ENCODE measurements at regions not wholly inside any gene's neighbourhood (a gene's known extent, or its start where the extent isn't known, plus 50 kb on each side); places are given as distances from the start of the nearest gene placed in this dataset.

DNA sequence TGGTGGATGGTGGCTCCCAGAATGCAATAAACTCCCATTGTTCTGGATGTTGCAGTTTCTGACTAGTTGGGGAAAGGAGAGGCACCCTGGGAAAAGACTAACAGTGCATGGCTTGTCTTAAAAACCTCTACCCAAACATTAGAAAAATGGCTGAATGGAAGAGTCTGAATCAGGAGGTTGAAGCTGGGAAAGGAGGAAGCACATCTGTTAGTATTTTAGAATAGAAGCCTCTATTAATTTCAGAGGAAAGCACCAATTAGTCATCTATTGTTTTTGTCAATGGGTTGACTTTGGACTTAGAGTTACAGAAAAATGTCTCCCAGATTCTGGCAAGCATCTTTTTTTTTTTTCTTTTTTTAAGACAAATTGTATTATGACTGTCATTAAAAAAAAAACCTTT is 56.1 kb upstream of the ELMO1 start:
- Histone ChIP-seq H3K4me3 (ENCODE audit: low read depth, low read length) (no peak overlapping the region), H3K36me3 (ENCODE audit: control insufficient read depth, insufficient read depth, low read length) (no peaks in the 10 kb centered on the region), H3K27me3 (ENCODE audit: control insufficient read depth, insufficient read depth, low read length) (no peaks in the 10 kb centered on the region)
- TF ChIP-seq, protein P1, sequence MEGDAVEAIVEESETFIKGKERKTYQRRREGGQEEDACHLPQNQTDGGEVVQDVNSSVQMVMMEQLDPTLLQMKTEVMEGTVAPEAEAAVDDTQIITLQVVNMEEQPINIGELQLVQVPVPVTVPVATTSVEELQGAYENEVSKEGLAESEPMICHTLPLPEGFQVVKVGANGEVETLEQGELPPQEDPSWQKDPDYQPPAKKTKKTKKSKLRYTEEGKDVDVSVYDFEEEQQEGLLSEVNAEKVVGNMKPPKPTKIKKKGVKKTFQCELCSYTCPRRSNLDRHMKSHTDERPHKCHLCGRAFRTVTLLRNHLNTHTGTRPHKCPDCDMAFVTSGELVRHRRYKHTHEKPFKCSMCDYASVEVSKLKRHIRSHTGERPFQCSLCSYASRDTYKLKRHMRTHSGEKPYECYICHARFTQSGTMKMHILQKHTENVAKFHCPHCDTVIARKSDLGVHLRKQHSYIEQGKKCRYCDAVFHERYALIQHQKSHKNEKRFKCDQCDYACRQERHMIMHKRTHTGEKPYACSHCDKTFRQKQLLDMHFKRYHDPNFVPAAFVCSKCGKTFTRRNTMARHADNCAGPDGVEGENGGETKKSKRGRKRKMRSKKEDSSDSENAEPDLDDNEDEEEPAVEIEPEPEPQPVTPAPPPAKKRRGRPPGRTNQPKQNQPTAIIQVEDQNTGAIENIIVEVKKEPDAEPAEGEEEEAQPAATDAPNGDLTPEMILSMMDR (IDR thresholded peaks at IDR 0.05; ENCODE audit: insufficient read depth, low read length, poor library complexity, severe bottlenecking), result no peak
- no peak for DNase-seq (ENCODE audit: low read depth)

DNA sequence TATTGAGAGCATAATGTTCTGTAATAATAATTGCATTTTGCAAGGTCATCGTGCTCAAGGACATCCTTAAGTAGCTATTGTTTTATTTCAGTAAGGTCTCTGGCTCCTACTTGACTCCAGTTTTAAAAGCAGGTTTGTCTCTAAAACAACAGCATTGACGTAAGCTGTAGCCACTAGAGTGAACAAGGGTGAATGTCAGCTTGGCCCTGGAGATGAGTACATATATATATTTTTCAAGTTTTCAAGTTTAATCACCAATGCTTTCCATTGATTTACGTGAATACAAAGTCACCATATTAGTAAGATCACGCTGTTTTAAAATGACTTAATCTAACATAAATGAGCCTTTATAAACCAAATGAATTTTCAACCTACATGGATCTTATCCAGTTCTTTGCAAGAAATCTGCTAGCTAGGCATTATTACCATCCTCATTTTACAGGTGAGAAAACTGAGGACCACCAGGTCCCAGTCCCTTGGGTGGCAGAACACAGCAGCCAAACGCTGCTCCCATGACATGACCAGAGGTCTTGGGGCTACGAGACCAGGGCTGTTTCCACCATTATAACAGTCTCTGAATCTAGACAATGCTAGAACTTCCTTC is 57.2 kb upstream of the ELMO1 start:
- Histone ChIP-seq H3K36me3 (ENCODE audit: control insufficient read depth, insufficient read depth, low read length) (no peaks in the 10 kb centered on the region), H3K4me3 (ENCODE audit: low read depth, low read length) (no peak overlapping the region), H3K27me3 (ENCODE audit: control insufficient read depth, insufficient read depth, low read length) (no peaks in the 10 kb centered on the region)
- TF ChIP-seq, protein P1 (IDR thresholded peaks at IDR 0.05; ENCODE audit: insufficient read depth, low read length, poor library complexity, severe bottlenecking), result no peak
- DNase-seq (ENCODE audit: low read depth), result no peak

DNA sequence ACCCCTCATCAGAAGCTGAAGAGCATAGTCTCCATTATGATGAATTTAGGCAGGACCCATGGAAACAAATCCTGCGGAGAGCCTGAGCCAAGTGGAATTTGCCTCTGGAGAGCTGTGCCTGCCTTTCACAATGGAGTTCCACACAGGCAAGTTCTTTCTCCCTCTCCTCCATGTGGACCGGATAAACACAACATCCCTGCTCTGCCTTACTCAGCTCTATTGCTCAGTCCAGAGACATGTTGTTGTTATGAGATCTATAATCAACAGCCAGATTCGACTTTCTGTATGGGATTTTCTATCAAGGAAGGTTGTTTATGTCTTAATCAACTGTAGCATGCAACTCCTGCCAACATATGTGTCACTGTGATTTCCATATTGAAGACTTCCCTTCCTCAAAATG is 59.5 kb upstream of the ELMO1 start:
- no peaks in the 10 kb centered on the region for H3K27me3 ChIP-seq (ENCODE audit: control insufficient read depth, insufficient read depth, low read length)
- TF ChIP-seq, protein P1 (IDR thresholded peaks at IDR 0.05; ENCODE audit: insufficient read depth, low read length, poor library complexity, severe bottlenecking), result no peak
- H3K4me3 ChIP-seq (ENCODE audit: low read depth, low read length), result no peak overlapping the region
- no peaks in the 10 kb centered on the region for H3K36me3 ChIP-seq (ENCODE audit: control insufficient read depth, insufficient read depth, low read length)
- no peak for DNase-seq (ENCODE audit: low read depth)

DNA sequence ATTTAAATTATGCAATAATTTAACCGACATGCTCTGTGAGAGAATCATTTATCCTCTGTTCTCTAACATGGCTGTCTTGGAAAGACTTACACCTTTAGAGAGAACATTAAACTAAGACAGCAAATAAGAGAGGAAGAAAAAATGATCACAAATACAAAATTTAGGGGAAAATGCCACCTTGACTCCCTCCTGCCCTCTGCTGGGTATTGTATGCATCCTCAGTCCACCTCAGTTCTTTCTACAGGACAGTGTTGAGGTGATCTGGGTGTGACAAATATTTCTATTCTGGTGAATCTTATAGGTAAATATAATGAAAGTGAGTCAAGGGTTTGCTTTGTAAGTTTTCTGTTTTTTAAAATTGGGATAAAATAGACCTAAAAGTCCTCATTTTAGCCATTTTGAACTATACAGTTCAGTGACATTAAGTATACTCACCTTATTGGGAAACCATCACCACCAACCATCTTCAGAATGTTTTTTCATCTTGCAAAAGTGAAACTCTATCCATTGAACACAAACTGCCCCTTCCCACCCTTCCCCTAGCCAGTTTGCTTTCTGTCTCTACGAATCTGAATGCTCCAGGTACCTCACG is 61.5 kb upstream of the ELMO1 start:
- TF ChIP-seq, protein P1 (IDR thresholded peaks at IDR 0.05; ENCODE audit: insufficient read depth, low read length, poor library complexity, severe bottlenecking), result peak; percentile 65
- Histone ChIP-seq H3K27me3 (ENCODE audit: control insufficient read depth, insufficient read depth, low read length) (no peaks in the 10 kb centered on the region), H3K4me3 (ENCODE audit: low read depth, low read length) (no peak overlapping the region), H3K36me3 (ENCODE audit: control insufficient read depth, insufficient read depth, low read length) (no peaks in the 10 kb centered on the region)
- no peak for DNase-seq (ENCODE audit: low read depth)

DNA sequence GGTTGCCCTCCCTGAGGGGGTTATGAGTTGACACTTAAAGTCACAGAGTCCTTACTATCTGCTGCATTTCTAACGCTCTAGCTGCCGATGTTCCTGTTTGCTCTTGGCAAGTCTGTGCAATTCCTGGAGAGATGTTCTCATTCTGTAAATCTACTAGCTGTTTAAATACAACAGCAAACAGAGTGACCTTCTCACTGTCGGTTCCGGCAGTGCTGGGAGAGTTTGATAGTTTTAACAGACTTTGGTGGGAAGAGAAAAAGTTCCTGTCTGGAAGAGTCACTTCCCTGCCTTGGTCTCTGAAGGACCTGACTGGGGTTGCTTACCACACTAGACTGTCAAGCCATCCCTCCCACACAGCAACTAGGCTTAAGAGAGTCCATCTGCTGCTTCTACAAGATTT is 63.3 kb upstream of the ELMO1 start:
- H3K27me3 ChIP-seq (ENCODE audit: control insufficient read depth, insufficient read depth, low read length), result no peaks in the 10 kb centered on the region
- DNase-seq (ENCODE audit: low read depth), result no peak
- TF ChIP-seq, protein P1 (IDR thresholded peaks at IDR 0.05; ENCODE audit: insufficient read depth, low read length, poor library complexity, severe bottlenecking), result no peak

DNA sequence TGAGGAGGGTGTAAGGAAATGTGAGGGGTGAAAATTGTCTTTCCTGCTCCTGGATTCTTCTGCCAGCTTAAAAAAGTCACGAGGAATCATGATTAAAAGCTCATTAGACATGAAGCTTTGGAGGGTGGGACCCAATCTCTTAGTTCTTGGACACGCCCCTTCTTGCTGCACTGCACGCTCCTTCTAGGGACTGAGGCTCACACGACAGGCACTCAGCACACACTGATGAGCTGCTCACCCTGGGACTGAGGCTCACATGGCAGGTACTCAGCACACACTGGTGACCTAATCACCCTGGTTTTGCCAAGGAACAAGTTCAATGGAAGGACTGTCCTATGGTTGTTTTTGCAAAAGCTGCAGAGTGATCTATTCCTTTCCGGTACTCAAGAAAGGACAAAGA is 65.8 kb upstream of the ELMO1 start:
- Histone ChIP-seq H3K27me3 (ENCODE audit: control insufficient read depth, insufficient read depth, low read length) (no peaks in the 10 kb centered on the region), H3K36me3 (ENCODE audit: control insufficient read depth, insufficient read depth, low read length) (no peaks in the 10 kb centered on the region), H3K4me3 (ENCODE audit: low read depth, low read length) (no peak overlapping the region)
- TF ChIP-seq, protein P1 (IDR thresholded peaks at IDR 0.05; ENCODE audit: insufficient read depth, low read length, poor library complexity, severe bottlenecking), result no peak
- no peak for DNase-seq (ENCODE audit: low read depth)

More for the DNA sequence above, 63.3 kb upstream of the ELMO1 start:
- Histone ChIP-seq H3K36me3 (ENCODE audit: control insufficient read depth, insufficient read depth, low read length) (no peaks in the 10 kb centered on the region), H3K4me3 (ENCODE audit: low read depth, low read length) (no peak overlapping the region)

Measured in kidney epithelial cell (primary cell).